NCI-H774 (cell line): ENCODE measurements at regions not wholly inside any gene's neighbourhood (a gene's known extent, or its start where the extent isn't known, plus 50 kb on each side); places are given as distances from the start of the nearest gene placed in this dataset.

Source experiments
- DNase-seq: peaks from one replicate; lab custom pipeline; 2025; lab: John Stamatoyannopoulos, UW

DNA sequence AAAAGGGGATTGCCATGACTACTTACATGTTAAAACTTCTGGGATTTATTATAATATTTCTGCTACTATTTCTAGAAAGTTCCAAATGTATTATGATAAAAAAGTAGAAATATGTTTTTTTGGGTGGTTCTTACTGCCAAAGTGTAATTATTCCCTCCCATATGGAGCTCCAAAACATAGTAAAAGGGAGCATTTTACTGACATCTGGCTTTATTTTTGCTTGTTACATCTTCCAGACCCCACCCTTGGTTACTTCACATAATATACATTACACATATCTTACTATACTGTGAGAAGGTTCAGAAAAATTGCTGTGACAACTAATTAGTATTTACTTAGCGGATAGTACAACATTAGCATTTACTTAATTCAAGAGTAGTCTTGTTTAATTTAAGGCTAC lies 205.1 kb upstream of the TLL1 start:
- no peak for DNase-seq

DNA sequence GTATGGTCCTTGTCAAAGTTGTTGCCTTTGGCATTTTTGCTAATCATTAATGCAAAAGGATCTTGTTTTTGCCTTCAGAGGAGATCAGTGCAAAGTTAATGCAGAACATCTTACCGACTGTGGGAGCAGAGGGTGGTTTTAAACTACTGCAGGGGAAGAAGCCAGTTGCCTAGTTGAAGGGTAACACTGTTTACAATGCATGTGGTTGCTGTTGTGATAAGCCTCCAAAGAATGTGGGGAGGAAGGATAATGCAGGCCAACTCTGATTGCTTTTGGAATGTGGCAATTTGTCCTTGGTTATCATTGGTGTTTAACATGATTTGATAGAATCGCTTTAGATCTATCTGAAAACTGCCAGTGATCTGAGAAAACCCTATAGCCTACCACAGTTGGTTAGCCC lies 204.3 kb upstream of the TLL1 start:
- DNase-seq, result no peak

DNA sequence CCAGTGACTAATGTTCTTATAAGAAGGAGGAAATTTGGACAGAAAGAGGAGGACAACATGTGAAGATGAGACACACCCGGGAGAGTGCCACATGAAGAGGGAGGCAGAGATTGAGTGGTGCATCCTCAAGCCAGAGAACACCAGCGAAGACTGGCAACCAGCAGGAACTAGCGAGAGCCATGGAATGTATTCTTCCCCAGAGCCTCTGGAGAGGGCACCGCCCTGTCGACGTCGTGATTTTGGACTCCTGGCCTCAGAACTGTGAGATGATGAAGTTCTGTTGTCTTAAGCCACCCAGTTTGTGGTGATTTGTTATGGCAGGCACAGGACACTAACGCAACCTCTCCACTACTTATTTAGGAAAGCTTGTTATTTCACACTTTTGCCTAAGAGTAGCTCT lies 196.0 kb upstream of the TLL1 start:
- DNase-seq, result no peak

DNA sequence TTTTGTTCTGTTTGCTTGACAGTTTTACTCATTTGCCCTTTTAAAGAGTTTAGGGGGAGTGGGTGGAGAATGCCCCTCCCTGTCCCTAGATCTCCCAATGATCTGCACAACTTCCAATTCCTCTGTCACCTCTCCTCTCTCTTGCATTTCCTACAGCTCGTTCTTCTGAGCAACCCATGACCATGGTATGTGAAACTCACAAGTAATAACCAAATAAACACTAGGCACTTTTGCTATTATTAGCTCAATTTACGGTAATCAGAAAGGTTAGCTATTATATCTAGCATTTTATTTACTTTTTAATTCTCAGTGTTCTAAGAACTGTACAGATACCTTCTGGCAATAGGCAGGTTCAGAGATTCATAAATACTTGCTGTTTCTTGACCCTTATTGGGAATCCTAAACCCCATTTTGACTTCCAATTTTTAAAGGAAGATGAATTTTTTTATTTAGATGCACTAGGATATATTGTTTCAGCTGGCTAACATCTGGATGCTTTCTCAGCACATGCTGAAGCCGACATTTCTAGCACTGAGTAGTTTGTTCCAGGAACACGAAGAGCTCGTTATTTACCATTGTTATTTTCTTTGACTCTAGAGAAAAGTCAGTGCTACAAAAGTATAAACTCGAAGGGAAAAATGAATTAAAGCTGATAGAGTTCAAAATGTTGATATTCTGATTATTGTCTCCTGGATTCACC lies 194.7 kb upstream of the TLL1 start:
- DNase-seq, result no peak

DNA sequence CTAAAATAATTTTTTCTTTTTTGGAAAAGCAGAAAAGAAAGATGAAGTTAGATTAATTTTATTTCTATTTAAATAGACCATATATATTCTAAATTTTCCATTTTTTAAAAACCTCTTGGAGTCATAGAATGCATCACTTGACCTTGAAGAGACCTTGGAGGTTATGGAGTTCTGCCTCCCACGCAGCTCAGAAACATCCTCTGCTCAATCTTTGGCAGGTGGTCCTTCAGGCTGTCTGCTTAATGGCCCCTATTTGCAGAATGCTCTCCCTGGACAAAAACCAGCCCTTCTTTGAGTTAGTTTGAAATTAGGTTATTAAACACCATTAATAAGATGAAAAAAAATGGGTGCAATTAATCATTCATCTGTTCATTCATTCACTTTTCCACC lies 194.1 kb upstream of the TLL1 start:
- DNase-seq, result no peak

DNA sequence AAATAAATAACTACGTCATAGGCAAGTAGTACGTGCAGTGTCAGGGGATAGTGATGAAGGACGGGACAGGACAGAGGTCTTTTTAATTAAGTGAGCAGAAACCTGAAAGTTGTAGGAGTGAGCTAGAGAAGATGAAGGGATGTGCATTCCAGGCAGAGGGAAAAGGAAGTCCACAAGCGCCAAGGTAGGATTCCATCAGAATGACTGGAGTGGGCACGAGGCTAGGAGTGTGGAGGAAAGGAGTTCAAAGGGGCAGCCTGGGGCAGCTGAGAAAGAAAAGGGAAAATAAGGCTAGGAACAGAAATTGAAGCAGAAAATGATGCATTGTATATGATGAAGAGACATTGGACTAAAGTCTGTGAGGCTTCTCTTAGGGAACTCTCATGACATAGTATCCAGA lies 192.2 kb upstream of the TLL1 start:
- no peak for DNase-seq

DNA sequence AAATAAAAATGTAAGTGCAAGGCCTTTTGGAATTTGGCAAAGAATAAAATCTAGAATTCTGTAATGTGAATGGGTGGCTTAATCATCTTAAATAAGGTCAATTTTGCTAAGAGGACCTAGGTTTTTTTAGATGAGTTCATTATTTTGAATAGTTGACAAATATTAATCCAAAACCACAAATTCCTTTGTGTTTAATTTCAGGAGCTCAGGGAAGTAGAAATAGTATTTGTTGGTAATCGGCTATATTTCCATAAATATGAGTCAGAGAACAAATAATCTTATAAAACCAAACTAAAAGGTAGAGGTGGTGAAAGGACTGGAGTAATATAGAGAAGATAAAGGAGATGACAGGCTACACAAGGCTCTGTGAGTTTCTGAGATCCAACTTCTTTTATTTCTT lies 190.4 kb upstream of the TLL1 start:
- no peak for DNase-seq

DNA sequence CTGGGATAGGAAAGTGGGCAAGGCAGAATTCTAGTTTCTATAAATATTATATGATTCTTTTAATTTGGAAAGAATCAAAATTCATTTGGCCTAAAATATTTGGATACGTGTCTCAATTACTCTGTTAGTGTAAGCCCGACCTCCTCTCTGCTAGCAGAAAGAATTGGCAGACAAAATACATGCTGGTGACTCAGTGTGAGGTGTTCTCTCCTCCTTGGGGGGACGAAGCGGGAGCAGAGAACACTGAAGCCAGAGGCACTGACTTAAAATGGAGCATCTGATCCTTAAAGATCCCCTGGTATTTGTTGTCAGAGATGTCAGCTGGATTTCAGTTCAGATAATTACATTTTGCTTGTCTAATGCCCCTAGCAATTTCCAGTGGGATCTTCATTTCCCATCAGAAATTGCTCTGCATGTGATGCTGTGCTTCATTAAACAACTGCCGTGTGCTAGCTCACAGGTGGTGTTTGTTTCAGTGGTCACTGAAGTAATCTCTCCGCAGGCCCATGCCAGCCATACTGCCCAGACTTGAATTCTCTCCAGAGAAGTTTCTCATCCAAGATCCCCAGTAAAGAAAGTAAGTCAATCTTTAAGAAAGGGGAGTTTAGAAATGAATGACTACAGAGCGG lies 188.7 kb upstream of the TLL1 start:
- DNase-seq, result no peak

DNA sequence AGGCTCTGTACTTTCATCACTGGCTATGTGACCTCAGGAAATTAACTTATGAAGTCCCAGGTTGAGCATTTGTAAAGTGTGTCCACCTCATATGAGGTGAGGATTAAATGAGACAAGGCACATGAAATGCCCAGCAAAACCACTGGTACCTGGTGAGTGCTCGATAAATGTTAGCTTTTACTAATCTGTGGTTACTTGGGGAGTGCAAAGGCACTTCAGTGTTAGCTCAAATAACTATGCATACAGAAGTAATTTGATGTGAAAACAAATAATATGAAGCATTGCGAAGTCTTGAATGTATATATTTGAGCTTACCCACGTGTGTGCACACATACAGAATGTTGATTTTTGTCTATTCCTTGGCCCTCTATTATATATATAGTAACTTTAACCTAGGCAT lies 186.3 kb upstream of the TLL1 start:
- no peak for DNase-seq

DNA sequence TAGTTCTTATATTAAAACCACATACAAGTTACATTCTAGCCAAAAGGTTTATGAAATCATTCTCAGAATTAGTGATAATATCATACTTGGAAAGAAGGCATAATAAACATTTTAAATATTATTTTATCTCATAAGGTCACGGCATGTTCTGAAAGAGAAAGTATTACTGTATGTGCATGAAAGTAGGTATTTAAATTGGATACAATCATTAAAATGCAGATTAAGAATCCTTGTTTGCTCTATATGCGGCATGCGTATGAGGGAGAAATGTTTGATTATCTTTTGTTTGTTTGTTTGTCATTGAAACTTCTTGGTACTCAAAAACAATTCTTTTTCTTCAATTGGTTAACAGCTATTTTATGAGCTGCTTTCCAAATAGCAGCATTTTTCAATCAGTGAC lies 183.9 kb upstream of the TLL1 start:
- DNase-seq, result no peak

DNA sequence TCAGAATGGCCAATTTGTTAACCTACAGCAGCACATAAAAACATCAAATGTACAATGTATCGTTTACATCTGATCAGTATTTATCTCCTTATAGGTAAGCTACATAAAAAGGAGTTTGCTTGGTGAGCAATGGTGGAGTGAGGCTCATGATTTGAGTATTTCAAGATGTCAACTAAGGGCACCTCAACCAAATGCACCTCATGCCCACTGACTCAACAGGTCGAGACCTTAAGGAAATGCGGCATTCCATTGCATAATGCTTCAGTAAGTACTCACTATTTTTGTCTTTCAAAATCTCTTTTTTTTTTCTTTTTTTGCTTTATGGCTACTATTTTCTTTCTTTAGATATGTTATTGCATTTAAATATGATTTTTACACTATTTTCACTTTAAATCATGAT lies 181.0 kb upstream of the TLL1 start:
- DNase-seq, result no peak

DNA sequence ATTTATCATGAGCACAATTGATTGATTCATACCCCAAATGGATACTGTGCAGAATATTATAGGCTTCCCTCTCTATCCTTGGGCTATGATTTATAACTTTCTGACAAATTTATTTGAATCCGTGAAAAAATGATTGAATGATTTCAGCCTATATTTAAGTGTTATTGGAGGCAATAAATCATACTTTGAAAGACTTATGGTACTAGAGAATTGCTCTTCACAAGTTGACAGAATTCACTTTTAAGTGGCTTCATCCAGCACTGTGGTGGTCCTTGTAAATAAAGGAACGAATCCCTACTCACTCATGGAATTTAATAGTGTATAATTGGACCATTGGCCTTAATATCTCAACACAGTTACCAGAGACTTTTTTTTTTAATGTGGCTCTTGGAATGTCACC lies 174.8 kb upstream of the TLL1 start:
- no peak for DNase-seq

DNA sequence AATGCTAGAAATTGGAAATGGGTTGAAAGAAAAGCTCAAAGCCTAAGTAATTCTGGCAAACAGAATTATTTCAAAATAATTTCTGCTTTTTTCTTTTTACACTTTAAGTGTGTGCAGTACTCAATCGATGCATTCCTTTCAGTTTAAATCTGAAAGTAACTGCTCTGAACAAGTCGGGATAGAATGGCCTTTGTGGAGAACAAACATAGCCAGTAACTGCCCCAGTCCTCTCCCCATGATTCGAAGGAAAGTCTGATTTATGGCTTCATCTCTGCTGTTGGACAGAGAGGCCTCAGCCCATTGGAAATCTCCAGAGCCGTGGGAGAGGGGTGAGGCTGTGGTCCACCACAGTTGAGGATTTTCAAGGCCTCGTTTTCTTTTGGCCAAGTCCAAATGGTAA lies 174.0 kb upstream of the TLL1 start:
- DNase-seq, result no peak

DNA sequence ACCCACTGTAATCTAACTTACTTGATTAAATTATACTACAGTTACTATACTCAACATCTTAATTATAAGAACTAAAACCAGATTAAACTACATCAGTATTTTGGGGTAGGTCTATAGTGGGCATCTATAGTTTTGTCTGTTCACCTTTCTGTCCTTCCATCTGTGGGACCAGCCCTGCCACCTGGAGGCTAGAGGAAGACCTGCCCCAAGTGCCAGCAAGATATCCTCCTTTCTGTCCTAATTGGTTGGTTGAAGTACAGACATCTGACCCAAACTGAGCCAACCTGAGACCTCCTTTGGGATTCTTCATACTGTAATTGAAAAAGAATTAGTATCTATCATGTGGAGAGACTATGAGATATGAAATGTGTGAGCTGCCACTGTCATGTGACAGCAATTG lies 172.2 kb upstream of the TLL1 start:
- no peak for DNase-seq

DNA sequence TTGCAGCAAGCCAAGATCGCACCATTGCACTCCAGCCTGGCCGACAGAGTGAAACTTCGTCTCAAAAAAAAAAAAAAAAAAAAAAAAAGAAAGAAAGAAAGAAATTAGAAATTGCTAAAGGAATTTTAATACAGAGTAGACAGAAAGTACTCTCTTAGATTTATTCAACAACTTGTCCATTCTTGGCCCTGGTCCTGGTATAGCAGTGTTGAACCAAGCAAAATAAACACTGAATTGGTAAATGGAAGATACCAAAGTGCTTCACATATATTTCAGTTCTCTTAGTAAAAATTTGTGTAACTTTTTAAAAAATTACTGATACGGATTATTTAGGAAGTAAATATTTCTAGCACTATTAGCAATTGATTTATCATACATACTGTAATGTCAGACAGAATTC lies 165.9 kb upstream of the TLL1 start:
- DNase-seq, result no peak

DNA sequence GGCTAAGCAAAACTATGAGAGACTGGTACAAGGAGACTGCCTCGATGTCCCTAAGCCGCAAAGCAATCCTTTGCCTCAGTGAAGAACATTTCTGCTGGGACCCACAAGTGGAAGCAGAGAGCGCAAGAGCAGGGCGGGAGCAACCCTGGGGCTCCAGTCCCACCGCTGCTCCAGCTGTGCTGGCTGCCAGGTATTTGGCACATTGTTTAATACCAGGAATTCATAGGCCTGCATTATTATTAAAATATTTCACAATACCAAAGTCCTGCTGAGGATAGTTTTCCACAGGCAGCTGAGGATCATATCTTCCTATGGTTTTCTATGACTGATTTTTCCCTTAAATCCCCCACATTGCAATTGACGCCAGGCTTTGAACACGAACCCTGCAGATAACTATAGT lies 163.5 kb upstream of the TLL1 start:
- DNase-seq, result no peak

DNA sequence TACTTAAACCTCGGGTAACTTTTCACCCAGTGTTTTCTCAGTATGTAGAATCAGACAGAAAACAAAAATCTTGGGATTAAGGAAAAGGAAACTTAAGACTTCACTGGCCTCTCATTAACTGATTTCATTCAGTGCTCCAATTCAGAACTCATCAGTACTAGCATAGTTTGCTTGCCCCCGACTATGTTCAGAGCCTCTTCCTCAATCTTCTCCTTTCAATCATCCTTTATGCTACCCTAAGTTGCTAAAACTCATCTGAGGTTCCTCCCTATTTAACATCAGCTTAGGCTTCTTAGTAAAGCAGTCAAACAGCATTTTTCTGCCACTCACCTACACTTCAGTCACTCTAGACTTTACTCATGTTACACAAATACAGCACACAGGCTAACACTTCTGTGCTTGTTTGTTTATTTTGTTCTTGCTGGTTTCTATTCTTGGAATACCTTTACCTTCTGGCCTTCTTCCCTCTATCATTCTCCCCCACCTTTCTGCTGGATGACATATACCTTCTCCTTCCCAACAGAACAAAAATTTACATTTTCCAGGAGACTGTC lies 163.0 kb upstream of the TLL1 start:
- no peak for DNase-seq

DNA sequence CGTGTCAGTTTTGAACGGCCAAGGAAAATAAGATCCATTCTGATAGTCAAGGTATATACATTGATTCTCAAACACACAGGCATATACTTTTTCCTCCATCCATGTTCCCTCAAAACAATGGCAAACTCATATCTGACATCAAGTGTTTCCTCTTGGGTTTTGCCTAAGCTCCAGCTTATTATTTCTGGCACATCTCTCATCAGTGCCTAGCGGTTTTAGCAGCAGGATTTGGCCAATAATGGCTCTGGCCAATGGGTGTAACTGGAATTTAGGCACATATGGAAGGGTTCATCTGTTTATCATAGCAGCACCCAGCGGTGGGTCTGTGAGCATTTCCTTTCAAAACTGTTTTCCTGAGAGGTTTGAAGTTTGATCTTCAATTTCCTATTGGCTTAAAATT lies 161.6 kb upstream of the TLL1 start:
- no peak for DNase-seq

DNA sequence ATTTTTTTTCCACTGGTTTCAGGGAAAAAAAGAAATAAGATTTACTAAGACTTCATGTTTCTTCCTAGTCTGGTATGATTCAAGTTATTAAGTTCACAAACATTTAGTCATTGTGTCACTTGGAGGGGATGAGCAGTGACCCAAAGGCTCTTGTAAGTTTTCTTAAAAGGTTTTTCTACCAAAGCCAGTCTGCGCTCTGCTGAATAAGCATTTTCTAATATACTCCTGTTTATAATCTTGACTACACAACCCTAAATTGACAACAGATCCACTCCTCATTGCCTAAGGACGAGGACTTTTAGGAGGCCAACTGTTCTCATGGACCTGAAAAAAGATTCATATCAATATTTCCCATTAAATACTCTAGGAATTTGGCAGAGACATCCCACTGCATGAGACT lies 161.1 kb upstream of the TLL1 start:
- no peak for DNase-seq

DNA sequence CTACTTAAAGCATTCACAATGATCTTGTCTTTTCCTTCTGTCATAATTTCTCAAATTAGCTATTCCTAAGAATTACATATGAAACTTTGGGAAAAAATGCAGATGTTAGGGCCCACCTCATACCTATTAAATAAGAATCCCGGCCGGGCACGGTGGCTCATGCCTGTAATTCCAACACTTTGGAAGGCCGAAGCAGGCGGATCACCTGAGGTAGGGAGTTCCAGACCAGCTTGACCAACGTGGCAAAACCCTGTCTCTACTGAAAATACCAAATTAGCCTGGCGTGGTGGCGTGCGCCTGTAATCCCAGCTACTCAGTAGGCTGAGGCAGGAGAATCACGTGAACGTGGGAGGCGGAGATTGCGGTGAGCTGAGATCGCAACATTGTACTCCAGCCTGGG lies 158.4 kb upstream of the TLL1 start:
- no peak for DNase-seq

DNA sequence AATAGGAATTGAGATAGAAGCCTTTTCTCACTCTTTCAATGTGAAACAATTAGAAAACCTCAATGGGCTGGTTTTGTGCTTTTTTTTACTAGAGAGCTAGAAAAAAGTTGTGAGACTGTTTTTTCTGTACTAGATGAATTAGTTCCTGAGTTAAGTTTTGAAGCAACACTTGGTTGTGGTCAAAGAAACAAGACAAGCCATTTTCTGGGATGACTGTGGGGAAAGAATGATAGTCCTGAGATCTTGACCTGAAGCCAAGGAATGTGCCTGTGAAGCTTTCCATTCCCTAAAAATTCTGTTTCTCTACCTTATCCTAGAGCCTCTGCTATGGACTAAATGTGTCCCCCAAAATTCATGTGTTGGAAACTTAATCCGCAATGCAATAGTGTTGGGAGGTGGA lies 157.8 kb upstream of the TLL1 start:
- no peak for DNase-seq

DNA sequence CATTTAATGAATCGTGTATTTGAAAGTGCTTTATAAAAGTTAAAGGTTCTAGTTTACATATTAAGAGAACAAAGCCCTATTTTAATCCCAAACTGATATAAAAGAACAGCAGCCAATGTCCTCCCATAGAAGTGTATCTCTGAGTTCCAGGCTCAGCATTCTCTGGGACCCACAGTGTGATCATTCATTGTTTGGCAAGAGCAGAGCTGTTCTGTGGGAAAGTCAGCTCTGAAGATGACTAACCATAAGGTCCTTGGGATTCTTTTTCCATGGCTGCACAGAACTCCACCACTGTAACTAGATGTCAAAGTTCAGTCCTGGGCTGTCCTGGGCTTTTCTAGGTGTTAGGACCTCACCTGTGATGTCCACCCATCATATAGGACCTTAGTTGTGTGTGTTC lies 157.0 kb upstream of the TLL1 start:
- DNase-seq, result no peak

DNA sequence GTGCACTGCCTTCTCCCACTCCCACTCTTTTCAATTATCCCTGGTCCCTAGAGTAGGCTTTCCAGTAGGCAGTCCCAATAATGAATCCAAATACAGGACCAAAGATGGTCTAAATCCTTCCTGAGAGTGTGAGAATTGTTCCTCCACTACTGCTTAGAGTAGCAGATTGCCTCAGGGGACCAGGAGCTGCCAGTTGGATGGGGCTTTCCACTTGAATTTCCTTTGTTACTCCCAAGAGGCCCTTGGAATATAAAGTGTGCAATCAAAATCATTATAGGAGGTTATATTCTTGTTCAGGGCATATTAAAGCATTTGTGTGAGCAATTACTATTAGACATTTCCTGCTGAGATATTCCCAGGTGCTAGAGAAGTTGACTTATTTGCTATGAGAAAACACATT lies 156.6 kb upstream of the TLL1 start:
- DNase-seq, result no peak

DNA sequence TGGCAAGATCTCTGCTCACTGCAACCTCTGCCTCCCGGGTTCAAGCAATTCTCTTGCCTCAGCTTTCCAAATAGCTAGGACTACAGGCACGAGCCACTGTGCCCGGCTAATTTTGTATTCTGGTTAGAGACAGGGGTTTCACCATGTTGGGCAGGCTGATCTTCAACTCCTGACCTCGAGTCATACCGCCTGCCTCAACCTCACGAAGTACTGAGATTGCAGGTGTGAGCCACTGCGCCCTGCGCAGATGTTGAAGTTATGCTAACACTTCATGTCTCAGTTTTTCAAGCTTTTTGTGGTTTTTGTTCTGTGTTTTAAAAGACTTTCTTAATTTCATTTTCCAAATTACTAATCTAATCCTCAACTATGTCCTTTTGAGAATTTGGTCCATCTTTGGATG lies 154.4 kb upstream of the TLL1 start:
- DNase-seq, result no peak
